ENCODE measurements at regions not wholly inside any gene's neighbourhood (a gene's known extent, or its start where the extent isn't known, plus 50 kb on each side); places are given as distances from the start of the nearest gene placed in this dataset.

DNA sequence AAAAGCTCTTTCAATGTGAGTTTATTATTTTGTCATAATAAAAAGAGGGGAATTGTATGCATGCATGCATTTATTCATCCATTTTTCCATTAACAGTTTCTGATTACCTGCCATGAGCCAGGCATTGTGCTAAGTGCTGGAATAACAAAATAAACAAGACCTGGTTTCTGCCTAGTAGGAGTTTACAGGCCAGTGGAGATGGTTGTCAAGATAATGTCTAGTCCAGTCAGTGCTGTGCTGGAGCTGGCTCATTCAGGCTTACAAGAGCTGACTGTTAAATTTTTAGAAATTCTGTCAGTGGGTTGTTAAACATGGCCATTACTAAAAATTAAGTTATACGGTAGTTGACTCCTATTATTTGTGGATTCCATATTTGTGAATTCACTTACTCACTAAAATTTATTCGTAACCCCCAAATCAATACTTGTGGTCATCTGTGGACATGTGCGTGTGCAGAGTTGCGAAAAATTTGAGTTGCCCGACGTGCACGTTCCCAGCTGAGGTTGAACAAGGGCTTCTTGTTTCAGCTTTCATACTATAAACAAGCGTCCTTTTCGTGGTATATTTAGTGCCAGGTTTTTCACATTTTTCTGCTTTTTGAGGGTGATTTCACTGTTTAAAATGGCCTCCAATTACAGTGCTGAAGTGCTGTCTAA is 172.3 kb upstream of the RPS6KA3 start:
- TF ChIP-seq EP300 (IDR thresholded peaks at IDR 0.05), result no peak
- no peak for TF ChIP-seq POLR2AphosphoS5 (IDR thresholded peaks at IDR 0.05)

Data from gastroesophageal sphincter (tissue), 2 donors.